ENCODE measurements at regions not wholly inside any gene's neighbourhood (a gene's known extent, or its start where the extent isn't known, plus 50 kb on each side); places are given as distances from the start of the nearest gene placed in this dataset.

- DNase-seq = no peak
Observed at GRCh38 chrX:110408949-110409588, 50.4 kb downstream of the RTL9 start.

- no peak for DNase-seq
Observed at GRCh38 chrX:110409925-110410324, 51.3 kb downstream of the RTL9 start.

DNA sequence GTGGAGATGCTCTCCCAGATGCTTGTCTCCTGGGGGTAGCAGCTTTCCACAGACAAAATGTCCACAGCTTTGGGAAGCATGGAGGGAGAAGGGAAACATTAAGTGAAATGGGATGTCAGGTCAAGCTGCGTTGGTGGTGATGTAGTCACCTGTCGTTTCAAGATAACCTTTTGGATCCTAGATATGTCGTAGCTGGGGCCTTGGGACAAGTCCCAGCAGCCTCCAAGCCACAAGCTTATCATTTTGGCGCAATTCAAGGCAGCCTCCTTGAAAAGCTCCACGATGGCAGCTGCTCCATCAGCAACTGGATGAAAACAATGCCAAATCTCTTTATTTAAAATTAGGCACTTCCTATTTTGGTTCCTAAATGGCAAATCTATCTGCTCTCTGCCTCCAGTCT lies 52.0 kb downstream of the RTL9 start:
- no peak for DNase-seq

GRCh38 chrX:110412971-110413726 lies 54.5 kb downstream of the RTL9 start:
- peak; percentile 53 for DNase-seq

GRCh38 chrX:110413727-110414124 lies 55.1 kb downstream of the RTL9 start:
- no peak for DNase-seq

DNA sequence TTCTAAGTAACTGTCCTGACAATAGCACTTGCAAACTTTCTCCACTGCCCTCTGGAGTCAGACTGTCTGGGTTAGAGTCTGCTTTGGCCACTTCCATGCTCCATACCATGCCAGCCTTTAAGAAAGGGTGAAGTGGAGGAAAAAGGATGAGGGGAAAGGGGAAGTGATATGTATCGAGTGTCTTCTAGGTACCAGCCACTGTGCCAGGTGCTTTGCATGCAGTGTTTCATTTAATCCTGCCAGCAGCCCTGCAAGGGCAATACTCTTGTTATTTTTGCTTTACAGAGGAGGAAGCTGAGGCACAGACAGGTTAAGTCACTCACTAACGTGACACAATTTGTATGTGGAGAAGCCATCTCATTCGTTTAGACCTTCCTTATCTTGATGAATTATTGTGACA lies 55.6 kb downstream of the RTL9 start:
- DNase-seq = no peak

DNA sequence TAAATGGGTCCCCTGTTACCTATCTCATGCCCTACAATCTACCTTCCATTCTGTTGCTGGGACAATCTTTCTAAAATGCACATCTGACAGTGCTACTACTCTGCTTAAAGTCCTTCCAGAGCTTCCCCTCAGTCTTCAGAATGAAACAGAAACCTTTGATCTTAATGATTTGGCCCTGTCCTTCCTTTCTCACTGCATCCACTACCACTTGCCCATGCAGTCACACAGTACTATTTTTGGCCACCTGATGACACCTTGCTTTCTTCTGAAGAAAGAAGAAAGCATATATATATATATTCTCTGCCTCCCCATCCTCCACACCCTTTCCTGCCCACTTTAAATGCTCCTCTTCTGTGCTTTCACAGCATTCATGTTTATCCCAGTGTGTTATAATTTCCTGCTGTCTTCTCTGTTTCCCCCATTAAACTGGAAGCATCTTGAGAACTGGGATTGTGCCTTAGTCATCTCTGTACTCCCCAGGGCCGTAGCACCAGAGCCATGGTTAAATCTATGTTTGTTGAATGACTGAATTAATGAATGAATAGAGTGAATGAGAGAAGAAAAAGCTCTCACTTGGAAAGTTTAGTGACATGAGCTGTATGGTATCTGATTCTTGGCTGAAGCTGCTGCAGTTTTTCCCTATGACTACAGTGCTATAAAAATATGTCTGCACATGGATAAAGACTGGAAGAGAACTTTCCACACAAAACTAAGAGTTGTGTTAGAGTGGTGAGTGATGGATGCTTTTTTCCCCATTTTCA lies 56.2 kb downstream of the RTL9 start:
- DNase-seq = no peak

- DNase-seq = no peak
Observed at GRCh38 chrX:110415440-110416170, 57.0 kb downstream of the RTL9 start.

- no peak for DNase-seq
Observed at GRCh38 chrX:110417128-110417527, 58.5 kb downstream of the RTL9 start.

GRCh38 chrX:110418316-110419235 lies 59.9 kb downstream of the RTL9 start:
- DNase-seq = no peak

- DNase-seq = no peak
Observed at GRCh38 chrX:110419512-110419911, 60.9 kb downstream of the RTL9 start.

- DNase-seq = no peak
Observed at GRCh38 chrX:110420771-110421499, 62.3 kb downstream of the RTL9 start.

- DNase-seq = no peak
Observed at GRCh38 chrX:110421500-110422455, 63.1 kb downstream of the RTL9 start.

DNA sequence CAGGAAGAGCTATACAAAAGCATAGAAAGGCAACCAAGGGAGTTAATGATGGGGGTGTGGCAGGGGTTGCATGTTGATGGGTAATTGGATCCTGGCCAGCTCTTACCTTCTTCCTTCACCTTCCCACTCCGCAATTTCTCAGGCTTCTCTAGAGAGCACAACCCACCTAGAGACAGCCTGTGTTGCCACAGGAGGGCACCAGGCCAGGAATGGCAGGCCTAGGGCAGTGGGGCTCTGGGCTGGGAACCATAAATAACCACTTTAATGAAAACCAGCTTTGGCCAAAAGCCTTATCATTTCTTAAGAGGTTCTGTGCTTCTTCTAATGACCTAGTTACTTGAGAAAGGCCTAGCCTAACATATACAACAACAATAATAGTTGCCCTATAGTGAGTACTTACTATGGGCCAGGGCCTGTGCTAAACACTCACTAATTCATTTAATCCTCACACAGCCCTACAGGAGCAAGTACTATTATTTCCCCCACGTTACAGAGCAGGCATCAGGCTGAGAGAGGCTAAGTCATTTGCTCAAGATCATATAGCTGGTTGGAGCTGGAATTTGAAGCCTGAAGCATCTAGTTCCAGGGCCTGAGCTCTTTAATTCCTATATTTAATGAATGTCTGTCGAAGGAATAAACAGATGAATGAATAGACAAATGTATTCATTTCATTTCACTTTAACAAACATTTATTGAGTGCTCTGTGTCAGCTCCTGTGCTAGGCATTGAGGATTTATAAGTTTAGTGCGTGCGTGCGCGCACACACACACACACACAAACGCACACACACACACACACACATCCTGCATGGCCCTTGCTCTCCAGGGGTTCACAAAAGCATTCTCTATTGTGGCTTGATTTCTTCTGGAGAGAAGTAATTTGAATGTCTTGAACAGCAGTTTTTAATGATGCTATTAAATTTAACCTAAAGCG lies 66.8 kb downstream of the RTL9 start:
- no peak for DNase-seq

- no peak for DNase-seq
Observed at GRCh38 chrX:110426155-110426504, 67.5 kb downstream of the RTL9 start.

GRCh38 chrX:110427076-110427475 lies 68.4 kb downstream of the RTL9 start:
- no peak for DNase-seq

- no peak for DNase-seq
Observed at GRCh38 chrX:110428144-110428543, 69.5 kb downstream of the RTL9 start.

DNA sequence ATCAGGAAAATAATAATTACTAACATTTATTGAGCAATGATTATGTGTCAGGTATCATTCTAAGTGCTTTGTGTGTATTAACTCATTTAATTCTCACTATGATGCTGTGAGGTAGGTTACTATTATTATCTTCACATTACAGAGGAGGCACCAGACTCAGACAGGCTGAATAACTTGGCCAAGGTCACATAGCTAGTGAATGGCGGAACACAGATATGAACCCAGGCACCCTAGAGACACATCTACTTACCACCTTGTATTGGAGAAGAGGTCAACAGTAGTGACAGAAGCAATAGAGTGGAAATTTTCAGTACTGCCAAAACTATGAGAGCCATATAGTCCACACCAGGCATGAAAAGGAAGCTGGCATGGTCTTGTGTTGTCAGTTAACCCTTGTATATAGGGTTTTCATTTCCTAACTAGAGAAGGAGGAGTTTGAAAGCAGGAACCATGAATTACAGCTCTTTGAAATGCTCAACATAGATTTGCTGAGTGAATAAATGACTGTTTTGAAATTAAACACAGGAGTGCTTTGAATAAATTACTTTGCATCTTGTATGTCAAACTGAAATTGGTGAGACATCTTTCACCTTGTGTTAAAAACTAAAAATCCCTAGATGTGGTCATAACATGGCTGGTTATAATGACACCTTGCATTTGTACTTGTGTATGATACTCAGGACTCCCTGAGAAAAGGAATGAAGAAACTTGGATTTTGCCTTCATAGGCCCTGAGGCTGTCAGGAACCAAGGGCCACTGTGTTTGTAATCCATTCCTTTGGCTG lies 71.8 kb downstream of the RTL9 start:
- no peak for DNase-seq

All from NCI-H774 (cell line).